GM23338 (cell line): ENCODE measurements at regions not wholly inside any gene's neighbourhood (a gene's known extent, or its start where the extent isn't known, plus 50 kb on each side); places are given as distances from the start of the nearest gene placed in this dataset.

Source experiments
- ATAC-seq: fragments of 200-7000 bp; cut with Tn5 transposase; 3 replicates; pipeline ENCODE4 v1.9.1; 2020
- DNase-seq: peaks from one replicate; pipeline ENCODE4 v3.0.0-alpha.2; 2015; ENCODE audit warnings: low spot score
- H2AFZ ChIP-seq: fragments of 200-600 bp; sonication (generic); 2 replicates; pipeline ENCODE4 v1.8.0; 2016; ENCODE audit warnings: antibody characterized with exemption, mild to moderate bottlenecking, moderate library complexity
- H3F3A ChIP-seq: fragments of 200-600 bp; sonication (generic); replicated peaks from 2 replicates; pipeline ENCODE4 v1.8.0; 2017; ENCODE audit warnings: antibody characterized with exemption, mixed run types, low read depth
- H3K27ac ChIP-seq: fragments of 200-600 bp; sonication (generic); 2 replicates; pipeline ENCODE4 v1.6.1; 2016; ENCODE audit warnings: low read depth
- H3K27me3 ChIP-seq: fragments of 200-600 bp; sonication (generic); 2 replicates; pipeline ENCODE4 v1.8.0; 2016; ENCODE audit warnings: mild to moderate bottlenecking, mixed run types, moderate library complexity; ENCODE audit not compliant: insufficient read depth
- H3K36me3 ChIP-seq: fragments of 200-600 bp; sonication (generic); 2 replicates; pipeline ENCODE4 v1.8.0; 2016; ENCODE audit warnings: mild to moderate bottlenecking; ENCODE audit not compliant: insufficient read depth
- H3K4me1 ChIP-seq: fragments of 200-600 bp; sonication (generic); 2 replicates; pipeline ENCODE4 v1.8.0; 2016; ENCODE audit warnings: mild to moderate bottlenecking, moderate library complexity; ENCODE audit not compliant: insufficient read depth
- H3K4me2 ChIP-seq: fragments of 200-600 bp; sonication (generic); 2 replicates; pipeline ENCODE4 v1.7.1; 2017; ENCODE audit warnings: mixed run types
- H3K4me3 ChIP-seq: fragments of 200-600 bp; sonication (generic); 2 replicates; pipeline ENCODE4 v1.6.1; 2016; ENCODE audit warnings: mixed run types
- H3K79me2 ChIP-seq: fragments of 200-600 bp; sonication (generic); replicated peaks from 2 replicates; pipeline ENCODE4 v1.8.0; 2017; ENCODE audit warnings: mild to moderate bottlenecking; ENCODE audit not compliant: insufficient read depth
- H3K9me2 ChIP-seq: fragments of 200-600 bp; sonication (generic); 2 replicates; pipeline ENCODE4 v1.8.0; 2017; ENCODE audit not compliant: insufficient read depth
- H4K20me1 ChIP-seq: fragments of 200-600 bp; sonication (generic); replicated peaks from 2 replicates; pipeline ENCODE4 v1.8.0; 2017; ENCODE audit warnings: mild to moderate bottlenecking; ENCODE audit not compliant: insufficient read depth
- H3K27ac Mint-ChIP-seq: 2 replicates; pipeline ENCODE4 v1.8.0; 2020; ENCODE audit warnings: inconsistent platforms, mild to moderate bottlenecking, moderate library complexity, mixed read lengths
- H3K27me3 Mint-ChIP-seq: 3 replicates; pipeline ENCODE4 v1.8.0; 2022; ENCODE audit warnings: low read depth, mild to moderate bottlenecking, moderate library complexity, mixed read lengths, inconsistent platforms; ENCODE audit not compliant: insufficient read depth, poor library complexity
- H3K36me3 Mint-ChIP-seq: 3 replicates; pipeline ENCODE4 v1.8.0; 2021; ENCODE audit warnings: low read depth, mild to moderate bottlenecking, inconsistent platforms, moderate library complexity, mixed read lengths
- H3K4me1 Mint-ChIP-seq: 3 replicates; pipeline ENCODE4 v1.8.0; 2020; ENCODE audit warnings: mild to moderate bottlenecking, inconsistent platforms, mixed read lengths
- H3K4me3 Mint-ChIP-seq: 3 replicates; pipeline ENCODE4 v1.8.0; 2021; ENCODE audit warnings: moderate library complexity, mild to moderate bottlenecking, inconsistent platforms, mixed read lengths
- H3K9me3 Mint-ChIP-seq: 3 replicates; pipeline ENCODE4 v1.8.0; 2020; ENCODE audit warnings: moderate library complexity, mild to moderate bottlenecking, inconsistent platforms, mixed read lengths
- CTCF ChIP-seq, 2 experiments: fragments of 200-600 bp in 1 of 2; sonication (generic) in 1 of 2; conservative IDR thresholded peaks; 2 replicates each; pipeline versions ENCODE4 v1.5.1 to v1.6.1; 2016 to 2017; ENCODE audit warnings: antibody characterized with exemption in 2 of 2, low read depth in 2 of 2, mild to moderate bottlenecking in 2 of 2, moderate library complexity in 1 of 2
- ETS1 ChIP-seq: IDR thresholded peaks from 2 replicates; pipeline ENCODE4 v1.6.1; 2016; ENCODE audit warnings: antibody characterized with exemption
- NANOG ChIP-seq: IDR thresholded peaks from 2 replicates; pipeline ENCODE4 v1.6.1; 2016; ENCODE audit warnings: antibody characterized with exemption, borderline replicate concordance
- REST ChIP-seq: IDR thresholded peaks from one replicate; pipeline ENCODE4 v1.6.1; 2018; ENCODE audit warnings: antibody characterized with exemption; ENCODE audit not compliant: unreplicated experiment
- ZNF462 ChIP-seq: fragments of 250-450 bp; sonication (Bioruptor Pico); IDR thresholded peaks from 2 replicates; pipeline ENCODE4 v1.5.0; 2020; ENCODE audit warnings: mild to moderate bottlenecking, moderate library complexity

GRCh38 chr17:55629995-55630394, 92.7 kb downstream of the TMEM100 start:
- no peak overlapping the region; the same call in 1 of the 2 replicates for H2AFZ ChIP-seq
- H3F3A ChIP-seq = no peaks in the 10 kb centered on the region
- no peaks in the 10 kb centered on the region for H3K27me3 ChIP-seq
- no peaks in the 10 kb centered on the region for H3K79me2 ChIP-seq
- no peak overlapping the region for H3K4me3 ChIP-seq
- TF ChIP-seq REST (no peak), CTCF (conservative IDR thresholded peaks at IDR 0.05; ENCODE audit: low read depth in 2 of 2) (no peak), ETS1 (no peak), NANOG (no peak)
- no peak overlapping the region for H3K4me3 Mint-ChIP-seq
- H3K4me2 ChIP-seq = no peak overlapping the region
- H3K36me3 Mint-ChIP-seq = no peaks in the 10 kb centered on the region
- H3K4me1 Mint-ChIP-seq = peaks cover 7% of the 10 kb centered on the region
- H3K27me3 Mint-ChIP-seq = peaks cover 1% of the 10 kb centered on the region
- DNase-seq (no peak), ATAC-seq (no peak)
- H3K27ac ChIP-seq = no peak overlapping the region
- H3K9me3 Mint-ChIP-seq = peaks cover 5% of the 10 kb centered on the region; the same call in 1 of the 3 replicates
- H3K9me2 ChIP-seq = peaks cover 2% of the 10 kb centered on the region; the same call in 1 of the 2 replicates
- H3K27ac Mint-ChIP-seq = no peak overlapping the region
- no peaks in the 10 kb centered on the region for H4K20me1 ChIP-seq
- H3K36me3 ChIP-seq = no peaks in the 10 kb centered on the region
- peaks cover 6% of the 10 kb centered on the region; the same call in 1 of the 2 replicates for H3K4me1 ChIP-seq

- DNase-seq (no peak), ATAC-seq (no peak)
- Histone ChIP-seq H3K4me2 (no peak overlapping the region), H3K4me1 (peaks cover 6% of the 10 kb centered on the region; the same call in 1 of the 2 replicates), H3K27me3 (no peaks in the 10 kb centered on the region), H3K9me2 (peaks cover 6% of the 10 kb centered on the region; the same call in 1 of the 2 replicates), H2AFZ (no peak overlapping the region), H3K4me3 (no peak overlapping the region), H3K36me3 (no peaks in the 10 kb centered on the region), H4K20me1 (no peaks in the 10 kb centered on the region; the same call in 1 of the 2 replicates), H3K79me2 (no peaks in the 10 kb centered on the region), H3K27ac (no peak overlapping the region), H3F3A (no peaks in the 10 kb centered on the region)
- Mint-ChIP-seq H3K9me3 (peaks cover 5% of the 10 kb centered on the region; the same call in 1 of the 3 replicates), H3K36me3 (no peaks in the 10 kb centered on the region), H3K27me3 (peaks cover 2% of the 10 kb centered on the region), H3K27ac (no peak overlapping the region), H3K4me1 (peaks cover 4% of the 10 kb centered on the region), H3K4me3 (no peak overlapping the region)
- TF ChIP-seq ZNF462 (CRISPR knock-in tag) (no peak), NANOG (no peak), ETS1 (no peak)
Measured at GRCh38 chr17:55625521-55625920, 97.1 kb downstream of the TMEM100 start.
